Activated B cell treated with CpG ODN at 0.5 μM for 24 hours (primary cell): ENCODE measurements at regions not wholly inside any gene's neighbourhood (a gene's known extent, or its start where the extent isn't known, plus 50 kb on each side); places are given as distances from the start of the nearest gene placed in this dataset.

ENCODE experiments used
- ATAC-seq: fragments of 200-7000 bp; cut with Tn5 transposase; one replicate; pipeline ENCODE4 v1.10.0; 2021; ENCODE audit warnings: low read depth, mild to moderate bottlenecking, moderate library complexity
- CTCF ChIA-PET: fragments of 350-600 bp; sonication (Branson Sonifier 250); formaldehyde crosslinking; loops from one replicate; lab custom pipeline; 2021; ENCODE audit warnings: antibody characterized with exemption; lab: Charles Lee
- POLR2A ChIA-PET: fragments of 350-600 bp; sonication (Branson Sonifier 250); formaldehyde crosslinking; loops from one replicate; lab custom pipeline; 2021; ENCODE audit warnings: antibody characterized with exemption; lab: Charles Lee
- DNase-seq: peaks from one replicate; pipeline ENCODE4 v3.0.0; 2022
- H3K27ac Mint-ChIP-seq: one replicate; pipeline ENCODE4 v1.8.0; 2020; ENCODE audit warnings: mixed read lengths
- H3K27me3 Mint-ChIP-seq: one replicate; pipeline ENCODE4 v1.8.0; 2021; ENCODE audit warnings: mixed read lengths
- H3K36me3 Mint-ChIP-seq: one replicate; pipeline ENCODE4 v1.8.0; 2021; ENCODE audit warnings: low read depth, mixed read lengths
- H3K4me1 Mint-ChIP-seq: one replicate; pipeline ENCODE4 v1.8.0; 2021; ENCODE audit warnings: mixed read lengths
- H3K4me3 Mint-ChIP-seq: one replicate; pipeline ENCODE4 v1.8.0; 2020; ENCODE audit warnings: mild to moderate bottlenecking, mixed read lengths
- H3K9me3 Mint-ChIP-seq: one replicate; pipeline ENCODE4 v1.8.0; 2020; ENCODE audit warnings: mixed read lengths
- intact Hi-C: fragments of 100-400 bp; cut with micrococcal nuclease; formaldehyde crosslinking; loops from one replicate; pipeline ENCODE4 v1.15.1; 2024
- TF ChIP-seq, protein P1 (sequence below): fragments of 200-600 bp; IDR thresholded peaks from one replicate; pipeline ENCODE4 v1.8.0; 2022; ENCODE audit warnings: antibody characterized with exemption, mild to moderate bottlenecking

DNA sequence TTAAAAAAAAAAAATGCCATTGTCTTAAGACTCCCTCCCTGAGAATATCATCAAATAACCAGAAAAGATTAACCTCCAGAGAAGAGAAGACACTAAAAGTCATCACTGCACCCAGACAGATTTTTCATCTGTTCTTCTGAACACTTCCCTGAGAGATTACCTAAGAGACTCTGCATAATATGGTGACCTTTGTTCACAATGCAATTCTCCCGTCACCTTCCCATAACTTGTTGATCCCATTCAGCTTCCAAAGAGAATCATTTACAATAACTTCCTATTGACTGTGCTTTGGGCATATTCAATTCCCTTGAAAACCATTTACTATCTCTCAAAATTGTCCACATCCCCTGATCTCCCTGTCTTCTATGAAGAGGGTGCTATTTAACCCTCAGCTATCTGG is 85.1 kb upstream of the SMAD1 start:
- Mint-ChIP-seq H3K36me3 (no peaks in the 10 kb centered on the region), H3K27ac (no peak overlapping the region), H3K9me3 (no peaks in the 10 kb centered on the region), H3K4me3 (no peak overlapping the region), H3K4me1 (no peaks in the 10 kb centered on the region), H3K27me3 (no peaks in the 10 kb centered on the region)
- ChIA-PET POLR2A (no interaction called here), CTCF (no interaction called here)
- no peak for DNase-seq
- ATAC-seq = no peak
- TF ChIP-seq, protein P1, sequence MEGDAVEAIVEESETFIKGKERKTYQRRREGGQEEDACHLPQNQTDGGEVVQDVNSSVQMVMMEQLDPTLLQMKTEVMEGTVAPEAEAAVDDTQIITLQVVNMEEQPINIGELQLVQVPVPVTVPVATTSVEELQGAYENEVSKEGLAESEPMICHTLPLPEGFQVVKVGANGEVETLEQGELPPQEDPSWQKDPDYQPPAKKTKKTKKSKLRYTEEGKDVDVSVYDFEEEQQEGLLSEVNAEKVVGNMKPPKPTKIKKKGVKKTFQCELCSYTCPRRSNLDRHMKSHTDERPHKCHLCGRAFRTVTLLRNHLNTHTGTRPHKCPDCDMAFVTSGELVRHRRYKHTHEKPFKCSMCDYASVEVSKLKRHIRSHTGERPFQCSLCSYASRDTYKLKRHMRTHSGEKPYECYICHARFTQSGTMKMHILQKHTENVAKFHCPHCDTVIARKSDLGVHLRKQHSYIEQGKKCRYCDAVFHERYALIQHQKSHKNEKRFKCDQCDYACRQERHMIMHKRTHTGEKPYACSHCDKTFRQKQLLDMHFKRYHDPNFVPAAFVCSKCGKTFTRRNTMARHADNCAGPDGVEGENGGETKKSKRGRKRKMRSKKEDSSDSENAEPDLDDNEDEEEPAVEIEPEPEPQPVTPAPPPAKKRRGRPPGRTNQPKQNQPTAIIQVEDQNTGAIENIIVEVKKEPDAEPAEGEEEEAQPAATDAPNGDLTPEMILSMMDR = no peak
- intact Hi-C loops = no loop called here

DNA sequence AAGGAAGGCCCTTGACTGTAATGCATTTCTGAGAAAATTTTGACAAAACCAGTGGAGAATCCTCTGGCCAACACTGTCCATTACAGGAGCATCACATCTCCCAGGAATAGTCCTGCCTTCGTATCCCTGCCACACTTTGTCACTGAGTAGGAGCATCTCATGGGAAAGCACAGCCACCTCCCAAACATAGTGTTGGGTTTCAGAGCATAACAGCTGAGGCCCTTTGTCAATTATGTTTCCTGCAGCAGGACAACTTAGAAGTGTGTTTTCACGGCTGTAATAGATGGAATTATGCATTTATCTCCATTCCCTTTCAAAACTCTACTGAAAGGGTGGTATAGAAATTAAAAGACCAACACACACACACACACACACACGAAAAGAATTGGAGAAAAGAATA is 91.1 kb upstream of the SMAD1 start:
- Mint-ChIP-seq H3K36me3 (no peaks in the 10 kb centered on the region), H3K27me3 (peaks cover 13% of the 10 kb centered on the region), H3K27ac (no peak overlapping the region), H3K9me3 (no peaks in the 10 kb centered on the region), H3K4me1 (no peaks in the 10 kb centered on the region), H3K4me3 (no peak overlapping the region)
- intact Hi-C loops = no loop called here
- TF ChIP-seq, protein P1 = no peak
- POLR2A ChIA-PET = no interaction called here
- ATAC-seq (no peak), DNase-seq (no peak)
- CTCF ChIA-PET = no interaction called here

DNA sequence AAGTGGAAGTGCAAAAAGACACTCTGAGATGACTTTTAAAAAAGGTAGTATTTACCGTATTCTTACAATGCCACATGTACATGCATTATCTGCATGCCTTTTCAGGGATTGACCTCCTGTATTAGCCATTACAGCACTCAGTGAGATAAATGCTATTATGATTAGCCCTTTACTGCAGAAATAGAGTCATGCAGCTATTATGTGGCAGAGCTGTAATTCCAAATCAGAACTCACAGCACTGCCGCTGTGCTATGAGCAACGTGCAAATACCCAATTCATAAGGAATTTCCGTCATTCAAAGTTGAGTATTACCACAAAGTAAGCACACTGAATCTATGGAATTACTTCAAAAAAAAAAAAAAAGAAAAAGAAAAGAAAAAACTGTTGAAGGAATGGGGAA is 92.1 kb upstream of the SMAD1 start:
- CTCF ChIA-PET = no interaction called here

DNA sequence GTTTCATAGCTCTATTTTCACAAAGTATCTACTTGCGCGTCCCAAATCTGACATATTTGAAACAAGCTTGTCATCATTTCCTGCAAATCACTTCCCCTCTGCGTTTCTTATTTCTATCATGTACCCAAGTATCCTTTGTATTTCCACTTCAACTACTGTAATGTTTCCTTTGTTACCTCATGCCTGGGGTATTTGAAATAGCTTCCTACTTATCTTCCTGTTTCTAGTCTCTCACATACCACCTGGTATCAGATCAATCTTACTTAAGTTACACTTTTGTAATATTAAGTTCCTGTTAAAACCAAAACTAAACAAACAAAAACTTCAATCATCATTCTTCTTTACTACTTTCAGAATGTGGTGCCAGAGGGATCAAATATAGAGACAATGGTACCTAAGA is 93.6 kb upstream of the SMAD1 start:
- Mint-ChIP-seq H3K4me3 (no peak overlapping the region), H3K27me3 (peaks cover 18% of the 10 kb centered on the region), H3K9me3 (peaks cover 5% of the 10 kb centered on the region), H3K4me1 (no peaks in the 10 kb centered on the region), H3K27ac (no peak overlapping the region), H3K36me3 (no peaks in the 10 kb centered on the region)
- ChIA-PET POLR2A (no interaction called here), CTCF (no interaction called here)
- intact Hi-C loops = no loop called here
- TF ChIP-seq, protein P1 = no peak
- ATAC-seq (no peak), DNase-seq (no peak)

More for the DNA sequence above, 92.1 kb upstream of the SMAD1 start:
- intact Hi-C loops = no loop called here
- POLR2A ChIA-PET = no interaction called here
- TF ChIP-seq, protein P1 = no peak
- ATAC-seq (no peak), DNase-seq (no peak)
- no peaks in the 10 kb centered on the region for H3K36me3 Mint-ChIP-seq
- peaks cover 5% of the 10 kb centered on the region for H3K9me3 Mint-ChIP-seq
- H3K27me3 Mint-ChIP-seq = peaks cover 18% of the 10 kb centered on the region
- H3K4me1 Mint-ChIP-seq = no peaks in the 10 kb centered on the region
- no peak overlapping the region for H3K4me3 Mint-ChIP-seq
- H3K27ac Mint-ChIP-seq = no peak overlapping the region

DNA sequence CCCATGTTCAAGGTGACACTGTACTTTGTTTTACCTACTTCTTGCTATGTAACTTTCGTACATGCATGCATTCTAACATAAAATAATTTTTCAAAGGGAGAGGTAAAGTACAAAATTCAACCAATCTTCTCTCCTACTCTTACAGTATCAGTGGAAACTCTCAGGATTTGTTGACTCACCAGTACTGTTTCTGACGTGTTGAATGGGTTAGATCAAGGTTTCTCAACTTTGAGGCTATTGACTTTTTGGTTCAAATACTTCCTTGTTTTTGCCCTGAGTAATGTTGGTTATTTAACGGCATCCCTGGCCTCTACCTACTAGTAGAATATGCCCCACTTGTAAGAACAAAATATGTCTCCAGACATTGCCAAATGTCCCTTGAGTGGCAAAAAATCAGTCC is 94.6 kb upstream of the SMAD1 start:
- intact Hi-C loops = no loop called here
- no peaks in the 10 kb centered on the region for H3K36me3 Mint-ChIP-seq

More for the DNA sequence above, 94.6 kb upstream of the SMAD1 start:
- no peak for DNase-seq
- Mint-ChIP-seq H3K4me1 (no peaks in the 10 kb centered on the region), H3K4me3 (no peak overlapping the region), H3K9me3 (peaks cover 5% of the 10 kb centered on the region), H3K27me3 (peaks cover 22% of the 10 kb centered on the region), H3K27ac (no peak overlapping the region)
- no peak for ATAC-seq
- TF ChIP-seq, protein P1 = no peak
- ChIA-PET POLR2A (no interaction called here), CTCF (no interaction called here)
